ENCODE measurements at regions not wholly inside any gene's neighbourhood (a gene's known extent, or its start where the extent isn't known, plus 50 kb on each side); places are given as distances from the start of the nearest gene placed in this dataset.

GRCh38 chr10:35765996-35766395, 123.9 kb upstream of the FZD8 start:
- no peaks in the 10 kb centered on the region for H3K79me2 ChIP-seq (ENCODE audit: control insufficient read depth, insufficient read depth, low read length)
- BruUV-seq (replicated peaks), result no TSS peak
- no peak overlapping the region for H3K9ac ChIP-seq (replicated peaks; ENCODE audit: extremely low read depth, insufficient read depth, low read length)
- FAIRE-seq, result no peak
- intact Hi-C loops (cut with micrococcal nuclease) (no loop called here), dilution Hi-C loops (cut with MboI; ENCODE audit: extremely low pct_ligation_motif_present, low sequenced_read_pairs) (no loop called here)
- no peaks in the 10 kb centered on the region for H3K9me3 ChIP-seq (replicated peaks; ENCODE audit: control insufficient read depth, insufficient read depth, low read length)
- H3K4me1 ChIP-seq (ENCODE audit: control insufficient read depth, extremely low read depth, insufficient read depth, low read length), result no peaks in the 10 kb centered on the region
- POLR2A ChIA-PET, result no interaction called here
- no peak overlapping the region for H2AFZ ChIP-seq (ENCODE audit: low read depth, low read length)
- no peak overlapping the region for H3K4me2 ChIP-seq (ENCODE audit: insufficient read depth, low read length)
- CTCF ChIA-PET, result interaction anchor here (0.9 kb wide), 1 partner anchor 11 kb away, joined by 3 read pairs; no protein-coding TSS in a partner anchor
- H4K20me1 ChIP-seq (replicated peaks; ENCODE audit: control insufficient read depth, extremely low read depth, insufficient read depth, low read length), result no peaks in the 10 kb centered on the region
- peaks cover 0 to 2% of the 10 kb centered on the region in 2 experiments for H3K27me3 ChIP-seq (ENCODE audit: control insufficient read depth in 2 of 2, insufficient read depth in 2 of 2, low read length in 2 of 2)
- TF ChIP-seq MYC (IDR thresholded peaks at IDR 0.05; ENCODE audit: low read depth, low read length), result no peak
- TF ChIP-seq MAX (IDR thresholded peaks at IDR 0.05; ENCODE audit: insufficient read depth, insufficient read length), result no peak
- TF ChIP-seq JUN (IDR thresholded peaks at IDR 0.05; ENCODE audit: borderline replicate concordance, insufficient read depth, insufficient read length, low read depth), result no peak
- no peak for TF ChIP-seq GATA2 (IDR thresholded peaks at IDR 0.05; ENCODE audit: insufficient read depth, insufficient read length, low read depth, low read length)
- no peak for TF ChIP-seq POLR2AphosphoS5 (IDR thresholded peaks at IDR 0.05; ENCODE audit: insufficient read depth, low read depth, low read length)
- no peak overlapping the region for H3K4me3 ChIP-seq (replicated peaks in 1 of 3; ENCODE audit: insufficient read depth in 1 of 3, low read depth in 1 of 3, low read length in 3 of 3)
- no peak overlapping the region for H3K27ac ChIP-seq (ENCODE audit: insufficient read depth, low read depth, low read length)
- no peaks in the 10 kb centered on the region for H3K9me1 ChIP-seq (replicated peaks; ENCODE audit: control insufficient read depth, extremely low read depth, insufficient read depth, low read length)
- DNase-seq (ENCODE audit: low read depth, low spot score), result no peak
- H3K36me3 ChIP-seq (ENCODE audit: control insufficient read depth in 2 of 2, extremely low read depth in 1 of 2, insufficient read depth in 2 of 2, low read length in 2 of 2), result no peaks in the 10 kb centered on the region

GRCh38 chr10:35765066-35765527, 123.0 kb upstream of the FZD8 start:
- no peaks in the 10 kb centered on the region for H3K79me2 ChIP-seq (ENCODE audit: control insufficient read depth, insufficient read depth, low read length)
- FAIRE-seq (peak; percentile 40), DNase-seq (ENCODE audit: low read depth, low spot score) (no peak)
- H2AFZ ChIP-seq (ENCODE audit: low read depth, low read length), result peak overlapping the region; percentile 92
- ChIA-PET CTCF (interaction anchor here (0.9 kb wide), 1 partner anchor 10 kb away, joined by 3 read pairs; no protein-coding TSS in a partner anchor), POLR2A (no interaction called here)
- no peaks in the 10 kb centered on the region for H3K9me1 ChIP-seq (replicated peaks; ENCODE audit: control insufficient read depth, extremely low read depth, insufficient read depth, low read length)
- no peak overlapping the region for H3K4me3 ChIP-seq (replicated peaks in 1 of 3; ENCODE audit: insufficient read depth in 1 of 3, low read depth in 1 of 3, low read length in 3 of 3)
- H3K27ac ChIP-seq (ENCODE audit: insufficient read depth, low read depth, low read length), result no peak overlapping the region
- no peaks in the 10 kb centered on the region for H3K36me3 ChIP-seq (ENCODE audit: control insufficient read depth in 2 of 2, extremely low read depth in 1 of 2, insufficient read depth in 2 of 2, low read length in 2 of 2)
- H3K27me3 ChIP-seq (ENCODE audit: control insufficient read depth in 2 of 2, insufficient read depth in 2 of 2, low read length in 2 of 2), result no peaks in the 10 kb centered on the region
- no peaks in the 10 kb centered on the region for H4K20me1 ChIP-seq (replicated peaks; ENCODE audit: control insufficient read depth, extremely low read depth, insufficient read depth, low read length)
- no peaks in the 10 kb centered on the region for H3K4me1 ChIP-seq (ENCODE audit: control insufficient read depth, extremely low read depth, insufficient read depth, low read length)
- BruUV-seq (replicated peaks), result no TSS peak
- dilution Hi-C loops (cut with MboI; ENCODE audit: extremely low pct_ligation_motif_present, low sequenced_read_pairs) (no loop called here), intact Hi-C loops (cut with micrococcal nuclease) (no loop called here)
- H3K4me2 ChIP-seq (ENCODE audit: insufficient read depth, low read length), result peak overlapping the region; percentile 32
- H3K9me3 ChIP-seq (replicated peaks; ENCODE audit: control insufficient read depth, insufficient read depth, low read length), result no peaks in the 10 kb centered on the region
- no peak overlapping the region for H3K9ac ChIP-seq (replicated peaks; ENCODE audit: extremely low read depth, insufficient read depth, low read length)
- TF ChIP-seq GATA2 (IDR thresholded peaks at IDR 0.05; ENCODE audit: insufficient read depth, insufficient read length, low read depth, low read length) (no peak), MYC (IDR thresholded peaks at IDR 0.05; ENCODE audit: low read depth, low read length) (no peak), POLR2AphosphoS5 (IDR thresholded peaks at IDR 0.05; ENCODE audit: insufficient read depth, low read depth, low read length) (no peak), FOS (IDR thresholded peaks at IDR 0.05; ENCODE audit: borderline replicate concordance, insufficient read depth, low read length) (no peak), EZH2 (IDR thresholded peaks at IDR 0.05; ENCODE audit: borderline replicate concordance, low read depth, low read length, severe bottlenecking) (no peak), CTCF (IDR thresholded peaks at IDR 0.05; ENCODE audit: extremely low read depth in 1 of 2, insufficient read depth in 1 of 2, low read depth in 1 of 2, low read length in 2 of 2) (no peak), POLR2A (IDR thresholded peaks at IDR 0.05; ENCODE audit: low read depth, low read length) (no peak), MAX (IDR thresholded peaks at IDR 0.05; ENCODE audit: insufficient read depth, insufficient read length) (no peak), JUN (IDR thresholded peaks at IDR 0.05; ENCODE audit: borderline replicate concordance, insufficient read depth, insufficient read length, low read depth) (no peak)

All from endothelial cell of umbilical vein (primary cell).